OCI-LY1 (cell line): ENCODE measurements at regions not wholly inside any gene's neighbourhood (a gene's known extent, or its start where the extent isn't known, plus 50 kb on each side); places are given as distances from the start of the nearest gene placed in this dataset.

ENCODE experiments used
- CTCF ChIP-seq: fragments of 200-600 bp; sonication (generic), shearing (Covaris generic); IDR thresholded peaks from 2 replicates; pipeline ENCODE4 v1.5.1; 2017; ENCODE audit warnings: mild to moderate bottlenecking, antibody characterized with exemption, low read length, moderate library complexity, mixed read lengths
- EZH2 ChIP-seq: fragments of 200-600 bp; sonication (generic), shearing (Covaris generic); IDR thresholded peaks from 2 replicates; pipeline ENCODE4 v1.8.0; 2017; ENCODE audit warnings: borderline replicate concordance, mixed run types, mild to moderate bottlenecking, antibody characterized with exemption, low read length, moderate library complexity, mixed read lengths

- no peak for TF ChIP-seq CTCF
- no peak for TF ChIP-seq EZH2
These were observed 670.0 kb upstream of the PKDCC start for GRCh38 chr2:41377837-41378236.
